ENCODE measurements at regions not wholly inside any gene's neighbourhood (a gene's known extent, or its start where the extent isn't known, plus 50 kb on each side); places are given as distances from the start of the nearest gene placed in this dataset.

DNA sequence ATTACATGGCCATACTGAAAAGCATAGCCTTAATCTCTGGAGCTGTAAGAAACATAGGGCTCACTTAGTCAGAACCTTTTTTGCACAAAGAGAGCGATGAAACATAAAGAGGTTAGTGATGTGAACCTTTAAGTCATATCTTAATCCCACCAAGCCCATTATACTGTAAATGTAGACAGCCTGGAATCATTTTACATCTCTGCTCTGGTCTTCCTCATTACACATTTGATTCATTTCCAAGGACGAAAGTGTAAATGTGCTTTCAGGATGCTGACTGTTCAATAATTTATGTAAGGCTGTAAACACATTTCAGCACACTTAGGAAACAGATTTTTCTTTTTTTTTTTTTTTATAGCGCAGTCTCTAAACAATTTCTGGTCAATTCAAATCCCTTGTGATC, 131.3 kb upstream of the B3GAT2 start:
- TF ChIP-seq, protein P1, sequence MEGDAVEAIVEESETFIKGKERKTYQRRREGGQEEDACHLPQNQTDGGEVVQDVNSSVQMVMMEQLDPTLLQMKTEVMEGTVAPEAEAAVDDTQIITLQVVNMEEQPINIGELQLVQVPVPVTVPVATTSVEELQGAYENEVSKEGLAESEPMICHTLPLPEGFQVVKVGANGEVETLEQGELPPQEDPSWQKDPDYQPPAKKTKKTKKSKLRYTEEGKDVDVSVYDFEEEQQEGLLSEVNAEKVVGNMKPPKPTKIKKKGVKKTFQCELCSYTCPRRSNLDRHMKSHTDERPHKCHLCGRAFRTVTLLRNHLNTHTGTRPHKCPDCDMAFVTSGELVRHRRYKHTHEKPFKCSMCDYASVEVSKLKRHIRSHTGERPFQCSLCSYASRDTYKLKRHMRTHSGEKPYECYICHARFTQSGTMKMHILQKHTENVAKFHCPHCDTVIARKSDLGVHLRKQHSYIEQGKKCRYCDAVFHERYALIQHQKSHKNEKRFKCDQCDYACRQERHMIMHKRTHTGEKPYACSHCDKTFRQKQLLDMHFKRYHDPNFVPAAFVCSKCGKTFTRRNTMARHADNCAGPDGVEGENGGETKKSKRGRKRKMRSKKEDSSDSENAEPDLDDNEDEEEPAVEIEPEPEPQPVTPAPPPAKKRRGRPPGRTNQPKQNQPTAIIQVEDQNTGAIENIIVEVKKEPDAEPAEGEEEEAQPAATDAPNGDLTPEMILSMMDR (IDR thresholded peaks at IDR 0.05) = no peak
- no peak for TF ChIP-seq USF2 (IDR thresholded peaks at IDR 0.05)
- TF ChIP-seq JUN (IDR thresholded peaks at IDR 0.05) = no peak
- no peak for TF ChIP-seq HOXA7 (CRISPR knock-in tag; IDR thresholded peaks at IDR 0.05)
- no peak for TF ChIP-seq MAZ (IDR thresholded peaks at IDR 0.05; ENCODE audit: borderline replicate concordance, low read depth, low read length)
- no peak for TF ChIP-seq HMGXB4 (CRISPR knock-in tag; IDR thresholded peaks at IDR 0.05; ENCODE audit: borderline replicate concordance)
- TF ChIP-seq FOSB (CRISPR knock-in tag; IDR thresholded peaks at IDR 0.05) = no peak
- no peak for TF ChIP-seq RCOR1 (IDR thresholded peaks at IDR 0.05; ENCODE audit: low read depth, low read length)
